H1 (cell line): ENCODE measurements at regions not wholly inside any gene's neighbourhood (a gene's known extent, or its start where the extent isn't known, plus 50 kb on each side); places are given as distances from the start of the nearest gene placed in this dataset.

ENCODE experiments used
- CTCF ChIA-PET: fragments of 300-600 bp; sonication (Branson Sonifier 250); formaldehyde crosslinking; loops from one replicate; lab custom pipeline; 2021; ENCODE audit not compliant: partially characterized antibody; lab: Charles Lee
- POLR2A ChIA-PET: fragments of 300-600 bp; sonication (Branson Sonifier 250); formaldehyde crosslinking; loops from one replicate; lab custom pipeline; 2021; ENCODE audit warnings: inconsistent platforms; ENCODE audit not compliant: partially characterized antibody; lab: Charles Lee
- DNase-seq, 2 experiments: peaks; one replicate each; pipeline versions ENCODE4 v3.0.0 to v3.0.0-alpha.2; 2010 to 2022; ENCODE audit warnings: low spot score in 2 of 2, low read depth in 1 of 2, mixed read lengths in 1 of 2
- FAIRE-seq: peaks from 2 replicates; lab custom pipeline; 2011; peaks lifted over from hg19 to GRCh38; lab: Jason Lieb, UNC
- H2AFZ ChIP-seq: 2 replicates; pipeline ENCODE4 v1.8.1; 2012; ENCODE audit warnings: low read length, inconsistent platforms
- H2AK5ac ChIP-seq: 2 replicates; pipeline ENCODE4 v1.6.1; 2013; ENCODE audit warnings: low read depth, low read length
- H2BK120ac ChIP-seq: replicated peaks from 2 replicates; pipeline ENCODE3; 2013; ENCODE audit warnings: low read depth, low read length, inconsistent platforms
- H2BK12ac ChIP-seq: 2 replicates; pipeline ENCODE4 v1.6.1; 2013; ENCODE audit warnings: low read depth, low read length
- H2BK15ac ChIP-seq: 2 replicates; pipeline ENCODE4 v1.6.1; 2013; ENCODE audit warnings: low read length
- H2BK20ac ChIP-seq: 2 replicates; pipeline ENCODE4 v1.6.1; 2013; ENCODE audit warnings: low read length
- H2BK5ac ChIP-seq: 2 replicates; pipeline ENCODE4 v1.6.1; 2013; ENCODE audit warnings: low read depth, low read length
- H3K14ac ChIP-seq: 2 replicates; pipeline ENCODE4 v1.6.1; 2013; ENCODE audit warnings: inconsistent platforms; ENCODE audit not compliant: insufficient read length
- H3K18ac ChIP-seq: 2 replicates; pipeline ENCODE4 v1.6.1; 2013; ENCODE audit warnings: low read length; ENCODE audit errors: extremely low read depth
- H3K23ac ChIP-seq: 2 replicates; pipeline ENCODE4 v1.6.1; 2013; ENCODE audit warnings: inconsistent platforms; ENCODE audit not compliant: insufficient read length
- H3K23me2 ChIP-seq: 2 replicates; pipeline ENCODE4 v1.6.1; 2013; ENCODE audit warnings: low read depth, low read length
- H3K27ac ChIP-seq: 2 replicates; pipeline ENCODE4 v1.6.1; 2011; ENCODE audit warnings: low read depth, low read length, inconsistent platforms
- H3K27me3 ChIP-seq, 4 experiments: replicated peaks in 1 of 4; 1 replicate in 1 of 4; 2 replicates in 3 of 4; pipeline versions ENCODE4 v1.6.1 to v1.8.1; 2011 to 2013; ENCODE audit warnings: low read length in 3 of 4, mild to moderate bottlenecking in 3 of 4, inconsistent platforms in 2 of 4, mixed read lengths in 2 of 4, moderate library complexity in 1 of 4; ENCODE audit not compliant: control insufficient read depth in 3 of 4, insufficient read depth in 3 of 4; ENCODE audit errors: extremely low read depth in 1 of 4
- H3K36me3 ChIP-seq, 4 experiments: 2 replicates each; pipeline versions ENCODE4 v1.6.1 to v1.8.1; 2011 to 2013; ENCODE audit warnings: mild to moderate bottlenecking in 4 of 4, low read length in 3 of 4, moderate library complexity in 2 of 4, control low read depth in 1 of 4, inconsistent platforms in 1 of 4; ENCODE audit not compliant: insufficient read depth in 4 of 4, control insufficient read depth in 2 of 4
- H3K4ac ChIP-seq: replicated peaks from 2 replicates; pipeline ENCODE3; 2013; ENCODE audit warnings: low read length, low read depth, mixed read lengths, inconsistent platforms; ENCODE audit not compliant: insufficient read length
- H3K4me1 ChIP-seq, 4 experiments: replicated peaks in 1 of 4; 1 replicate in 1 of 4; 2 replicates in 3 of 4; pipeline versions ENCODE4 v1.6.1 to v1.8.1; 2011 to 2013; ENCODE audit warnings: low read length in 3 of 4, inconsistent platforms in 2 of 4, mixed read lengths in 1 of 4; ENCODE audit not compliant: insufficient read depth in 4 of 4, control insufficient read depth in 3 of 4
- H3K4me2 ChIP-seq, 2 experiments: 2 replicates each; pipeline versions ENCODE4 v1.6.1 to v1.8.1; 2011 to 2013; ENCODE audit warnings: low read depth in 2 of 2, low read length in 2 of 2, control low read depth in 1 of 2, inconsistent platforms in 1 of 2, mild to moderate bottlenecking in 1 of 2; ENCODE audit not compliant: insufficient read depth in 1 of 2
- H3K4me3 ChIP-seq, 4 experiments: fragments of 200-600, 300-600 bp in 1 of 4; sonication (generic), shearing (Covaris generic), sonication (Bioruptor Twin) in 1 of 4; 2 replicates each; pipeline versions ENCODE4 v1.5.1 to v1.8.1; 2011 to 2016; ENCODE audit warnings: low read length in 4 of 4, low read depth in 3 of 4, control low read depth in 2 of 4, inconsistent platforms in 2 of 4, mild to moderate bottlenecking in 2 of 4, mixed read lengths in 1 of 4, moderate library complexity in 1 of 4; ENCODE audit not compliant: insufficient read depth in 2 of 4; ENCODE audit errors: extremely low read depth in 1 of 4
- H3K56ac ChIP-seq: replicated peaks from 2 replicates; pipeline ENCODE3; 2013; ENCODE audit warnings: low read depth, mild to moderate bottlenecking, mixed read lengths, low read length, inconsistent platforms; ENCODE audit not compliant: insufficient read length
- H3K79me1 ChIP-seq: 2 replicates; pipeline ENCODE4 v1.6.1; 2013; ENCODE audit warnings: low read depth, low read length, control low read depth
- H3K79me2 ChIP-seq, 2 experiments: 2 replicates each; pipeline versions ENCODE4 v1.6.1 to v1.8.1; 2012 to 2013; ENCODE audit warnings: low read length in 2 of 2, mild to moderate bottlenecking in 2 of 2, inconsistent platforms in 1 of 2; ENCODE audit not compliant: insufficient read depth in 2 of 2, control insufficient read depth in 1 of 2
- H3K9ac ChIP-seq, 4 experiments: replicated peaks in 1 of 4; 1 replicate in 1 of 4; 2 replicates in 3 of 4; pipeline versions ENCODE4 v1.6.1 to v1.8.1; 2011 to 2013; ENCODE audit warnings: low read depth in 3 of 4, low read length in 3 of 4, control low read depth in 2 of 4, mild to moderate bottlenecking in 2 of 4, moderate library complexity in 2 of 4, inconsistent platforms in 1 of 4; ENCODE audit errors: extremely low read depth in 1 of 4
- H3K9me3 ChIP-seq, 2 experiments: 2 replicates each; pipeline versions ENCODE4 v1.6.1 to v1.8.1; 2012 to 2013; ENCODE audit warnings: mild to moderate bottlenecking in 2 of 2, moderate library complexity in 2 of 2, control low read depth in 1 of 2, inconsistent platforms in 1 of 2, low read depth in 1 of 2, low read length in 1 of 2, mixed read lengths in 1 of 2; ENCODE audit not compliant: insufficient read depth in 2 of 2
- H4K20me1 ChIP-seq, 2 experiments: replicated peaks in 1 of 2; 2 replicates each; pipeline versions ENCODE3 to v1.8.1; 2011 to 2013; ENCODE audit warnings: inconsistent platforms in 2 of 2, low read length in 2 of 2, mild to moderate bottlenecking in 1 of 2; ENCODE audit not compliant: insufficient read depth in 2 of 2, control insufficient read depth in 1 of 2
- H4K5ac ChIP-seq: 2 replicates; pipeline ENCODE4 v1.6.1; 2013; ENCODE audit warnings: low read length, low read depth, mixed read lengths, inconsistent platforms; ENCODE audit not compliant: insufficient read length
- H4K8ac ChIP-seq: 2 replicates; pipeline ENCODE4 v1.8.0; 2013; ENCODE audit warnings: mild to moderate bottlenecking, moderate library complexity, low read length, inconsistent platforms; ENCODE audit not compliant: insufficient read depth; ENCODE audit errors: extremely low read depth
- H4K91ac ChIP-seq: replicated peaks from 2 replicates; pipeline ENCODE3; 2013; ENCODE audit warnings: low read length, mixed read lengths, inconsistent platforms; ENCODE audit not compliant: insufficient read length
- ATF2 ChIP-seq: IDR thresholded peaks from 2 replicates; pipeline ENCODE4 v1.6.1; 2012; ENCODE audit warnings: low read length, inconsistent platforms
- BACH1 ChIP-seq: IDR thresholded peaks from 2 replicates; pipeline ENCODE4 v1.6.1; 2012; ENCODE audit warnings: low read length, improper control_type of control experiment
- CBX8 ChIP-seq: fragments of 300-800, 300-1000 bp; sonication (generic); IDR thresholded peaks from 2 replicates; pipeline ENCODE4 v1.7.1; 2016; ENCODE audit warnings: low read depth, low read length, borderline replicate concordance
- CHD1 ChIP-seq: IDR thresholded peaks from 2 replicates; pipeline ENCODE4 v1.6.1; 2012; ENCODE audit warnings: low read depth, low read length, improper control_type of control experiment
- GABPA ChIP-seq: IDR thresholded peaks from 2 replicates; pipeline ENCODE4 v1.6.1; 2011; ENCODE audit warnings: mild to moderate bottlenecking, low read length, moderate library complexity, borderline replicate concordance; ENCODE audit not compliant: insufficient read depth
- JUN ChIP-seq: IDR thresholded peaks from 2 replicates; pipeline ENCODE4 v1.6.1; 2011; ENCODE audit warnings: low read depth, mild to moderate bottlenecking, improper control_type of control experiment, low read length
- JUND ChIP-seq: IDR thresholded peaks from 2 replicates; pipeline ENCODE4 v1.6.1; 2011; ENCODE audit warnings: mild to moderate bottlenecking, improper control_type of control experiment, low read length
- NRF1 ChIP-seq: IDR thresholded peaks from 2 replicates; pipeline ENCODE4 v1.6.1; 2011; ENCODE audit warnings: mild to moderate bottlenecking, low read depth, low read length, improper control_type of control experiment
- POU5F1 ChIP-seq: IDR thresholded peaks from 2 replicates; pipeline ENCODE4 v1.6.1; 2011; ENCODE audit warnings: low read depth, mild to moderate bottlenecking, low read length, moderate library complexity
- SIRT6 ChIP-seq: IDR thresholded peaks from one replicate; pipeline ENCODE4 v1.7.1; 2012; ENCODE audit warnings: low read length, inconsistent platforms
- WGBS, 2 experiments: shearing (Covaris generic) in 1 of 2; methylation state at CpG; one replicate each; pipeline versions ENCODE4 v1.1.6 to v1.1.7; 2013 to 2015; ENCODE audit warnings: low lambda C conversion rate in 2 of 2, mixed read lengths in 2 of 2, inconsistent platforms in 1 of 2, low coverage in 1 of 2, missing lambda C conversion rate in 1 of 2; ENCODE audit not compliant: insufficient replicate concordance in 2 of 2, insufficient coverage in 1 of 2, insufficient read length in 1 of 2; ENCODE audit errors: extremely low coverage in 1 of 2, missing lambda C conversion rate in 1 of 2; 5-methylcytosine and 5-hydroxymethylcytosine counted together

DNA sequence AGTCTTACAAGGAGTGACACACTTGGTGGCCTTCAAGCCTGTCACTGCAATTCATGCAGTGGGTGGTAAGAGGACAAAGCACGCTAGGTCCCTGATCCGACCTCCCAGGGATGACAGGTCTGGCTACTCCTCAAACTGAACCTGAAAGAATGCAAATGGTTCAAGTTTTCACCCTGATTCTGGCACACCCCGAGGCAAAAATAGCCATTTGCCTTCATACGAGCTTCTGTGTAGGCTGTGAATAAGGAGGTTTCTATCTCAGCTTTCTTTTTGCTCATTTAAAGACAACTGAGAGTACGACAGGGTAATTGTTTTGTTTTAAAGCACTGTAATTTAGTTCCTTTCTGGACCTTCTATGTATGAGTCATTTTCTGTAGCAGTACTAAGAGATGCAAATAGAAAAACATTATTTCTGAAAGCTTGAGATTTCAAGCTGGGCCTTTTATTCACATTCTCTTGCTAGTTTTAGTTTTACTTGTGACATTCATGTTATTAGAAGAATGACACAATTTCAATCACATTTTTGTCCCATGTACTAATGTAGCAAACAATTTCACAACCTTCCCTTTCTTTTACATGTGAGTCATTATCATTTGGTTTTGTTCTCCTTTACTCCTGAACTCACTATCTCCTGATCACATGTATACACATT, 56.6 kb upstream of the FDX1 start:
- no peak overlapping the region for H4K5ac ChIP-seq
- H2AFZ ChIP-seq = no peak overlapping the region; the same call in 1 of the 2 replicates
- H3K9me3 ChIP-seq = no peaks in the 10 kb centered on the region
- H3K4me2 ChIP-seq = no peak overlapping the region
- 91% methylated on average over 5 of the region's 5 CpGs; no CpG with 5 or more reads in 1 of the 2 experiments for WGBS, 2 experiments
- no peak overlapping the region for H3K18ac ChIP-seq
- no peak overlapping the region for H3K27ac ChIP-seq
- no peak overlapping the region for H4K8ac ChIP-seq
- peaks cover 2% of the 10 kb centered on the region; the same call in 1 of the 2 replicates for H3K23me2 ChIP-seq
- H2BK120ac ChIP-seq = no peak overlapping the region
- H3K4me1 ChIP-seq = no peaks in the 10 kb centered on the region
- H3K27me3 ChIP-seq = no peaks in the 10 kb centered on the region
- no peak overlapping the region for H2BK20ac ChIP-seq
- no peak overlapping the region for H2AK5ac ChIP-seq
- FAIRE-seq (no peak), DNase-seq (no peak)
- no peaks in the 10 kb centered on the region for H3K79me1 ChIP-seq
- H3K79me2 ChIP-seq = no peaks in the 10 kb centered on the region
- no peak overlapping the region for H3K9ac ChIP-seq
- no peak overlapping the region for H2BK12ac ChIP-seq
- no peak overlapping the region for H3K56ac ChIP-seq
- no peak overlapping the region for H3K4ac ChIP-seq
- no peaks in the 10 kb centered on the region for H4K20me1 ChIP-seq
- no peak overlapping the region for H2BK5ac ChIP-seq
- no peak overlapping the region for H4K91ac ChIP-seq
- H2BK15ac ChIP-seq = no peak overlapping the region
- POLR2A ChIA-PET = no interaction called here
- H3K14ac ChIP-seq = no peak overlapping the region
- CTCF ChIA-PET = interaction anchor here (0.7 to 2.2 kb wide), 2 partner anchors 168 to 171 kb away, joined by 3 to 13 read pairs; no protein-coding TSS in a partner anchor
- no peaks in the 10 kb centered on the region for H3K36me3 ChIP-seq
- no peak overlapping the region for H3K23ac ChIP-seq
- H3K4me3 ChIP-seq = no peak overlapping the region
- no peak for TF ChIP-seq CHD1
- TF ChIP-seq SIRT6 = no peak
- no peak for TF ChIP-seq JUN
- TF ChIP-seq POU5F1 = no peak
- TF ChIP-seq NRF1 = no peak
- no peak for TF ChIP-seq GABPA
- TF ChIP-seq BACH1 = no peak
- TF ChIP-seq JUND = no peak
- no peak for TF ChIP-seq CBX8
- TF ChIP-seq ATF2 = no peak
